Endothelial cell (in vitro differentiated cells): ENCODE measurements at regions not wholly inside any gene's neighbourhood (a gene's known extent, or its start where the extent isn't known, plus 50 kb on each side); places are given as distances from the start of the nearest gene placed in this dataset.
"Not testable (repeated sequence)": the region's sequence is repeated elsewhere in the genome, so short reads cannot be mapped to it uniquely, and the experiment has no call there.

Source experiments
- DNase-seq: peaks from one replicate; pipeline ENCODE4 v3.0.0; 2021; ENCODE audit warnings: low spot score
- H3K27ac Mint-ChIP-seq: one replicate; pipeline ENCODE4 v1.8.0; 2021; ENCODE audit warnings: mixed read lengths, inconsistent platforms; ENCODE audit not compliant: unreplicated experiment
- H3K27me3 Mint-ChIP-seq: one replicate; pipeline ENCODE4 v1.8.0; 2021; ENCODE audit warnings: mild to moderate bottlenecking, moderate library complexity, mixed read lengths, inconsistent platforms; ENCODE audit not compliant: unreplicated experiment
- H3K36me3 Mint-ChIP-seq: one replicate; pipeline ENCODE4 v1.8.0; 2021; ENCODE audit warnings: mild to moderate bottlenecking, low read depth, mixed read lengths, inconsistent platforms; ENCODE audit not compliant: unreplicated experiment
- H3K4me1 Mint-ChIP-seq: one replicate; pipeline ENCODE4 v1.8.0; 2021; ENCODE audit warnings: mild to moderate bottlenecking, mixed read lengths, inconsistent platforms; ENCODE audit not compliant: unreplicated experiment
- H3K4me3 Mint-ChIP-seq: one replicate; pipeline ENCODE4 v1.8.0; 2021; ENCODE audit warnings: mild to moderate bottlenecking, mixed read lengths, inconsistent platforms; ENCODE audit not compliant: unreplicated experiment
- H3K9me3 Mint-ChIP-seq: one replicate; pipeline ENCODE4 v1.8.0; 2021; ENCODE audit warnings: mixed read lengths, inconsistent platforms; ENCODE audit not compliant: unreplicated experiment
- CTCF ChIP-seq: fragments of 200-600 bp; sonication (generic); IDR thresholded peaks from one replicate; pipeline ENCODE4 v1.5.0; 2021; ENCODE audit warnings: antibody characterized with exemption; ENCODE audit not compliant: unreplicated experiment

GRCh38 chr5:116872986-116873385, 298.4 kb upstream of the SEMA6A start:
- Mint-ChIP-seq H3K36me3 (peaks cover 4% of the 10 kb centered on the region), H3K9me3 (no peaks in the 10 kb centered on the region), H3K4me1 (no peaks in the 10 kb centered on the region), H3K27ac (no peak overlapping the region), H3K27me3 (no peaks in the 10 kb centered on the region), H3K4me3 (no peak overlapping the region)
- TF ChIP-seq CTCF, result no peak
- no peak for DNase-seq

GRCh38 chr5:116872486-116872885, 297.9 kb upstream of the SEMA6A start:
- no peaks in the 10 kb centered on the region for H3K4me1 Mint-ChIP-seq
- no peak overlapping the region for H3K27ac Mint-ChIP-seq
- no peak overlapping the region for H3K4me3 Mint-ChIP-seq
- no peaks in the 10 kb centered on the region for H3K27me3 Mint-ChIP-seq
- DNase-seq, result no peak
- TF ChIP-seq CTCF, result no peak
- no peaks in the 10 kb centered on the region for H3K9me3 Mint-ChIP-seq
- H3K36me3 Mint-ChIP-seq, result peaks cover 4% of the 10 kb centered on the region

- not testable (repeated sequence) for H3K36me3 Mint-ChIP-seq, H3K4me3 Mint-ChIP-seq, DNase-seq, H3K9me3 Mint-ChIP-seq, H3K27ac Mint-ChIP-seq, H3K27me3 Mint-ChIP-seq
- peaks cover 28% of the 10 kb centered on the region for H3K4me1 Mint-ChIP-seq
Measured at GRCh38 chr5:116867825-116868224, 293.2 kb upstream of the SEMA6A start.

GRCh38 chr5:116865651-116866050, 291.0 kb upstream of the SEMA6A start:
- Mint-ChIP-seq H3K36me3 (peaks cover 4% of the 10 kb centered on the region), H3K4me1 (peaks cover 33% of the 10 kb centered on the region), H3K27me3 (peaks cover 1% of the 10 kb centered on the region), H3K27ac (no peak overlapping the region), H3K4me3 (no peak overlapping the region), H3K9me3 (no peaks in the 10 kb centered on the region)
- no peak for DNase-seq
- TF ChIP-seq CTCF, result no peak

- TF ChIP-seq CTCF, result no peak
- DNase-seq, result no peak
- Mint-ChIP-seq H3K27ac (no peak overlapping the region), H3K4me3 (no peak overlapping the region), H3K36me3 (peaks cover 1% of the 10 kb centered on the region), H3K9me3 (no peaks in the 10 kb centered on the region), H3K4me1 (peaks cover 38% of the 10 kb centered on the region), H3K27me3 (peaks cover 1% of the 10 kb centered on the region)
Measured at GRCh38 chr5:116864838-116865190, 290.2 kb upstream of the SEMA6A start.
